NCI-H2107 treated with DMSO at 0.1 percent for 48 hours (cell line): ENCODE measurements at regions not wholly inside any gene's neighbourhood (a gene's known extent, or its start where the extent isn't known, plus 50 kb on each side); places are given as distances from the start of the nearest gene placed in this dataset.
"Not testable (repeated sequence)": the region's sequence is repeated elsewhere in the genome, so short reads cannot be mapped to it uniquely, and the experiment has no call there.

Source experiments
- DNase-seq: peaks from one replicate; lab custom pipeline; 2025; ENCODE audit not compliant: unreplicated experiment; lab: John Stamatoyannopoulos, UW

GRCh38 chr7:146057958-146058357 is 58.6 kb upstream of the CNTNAP2 start:
- DNase-seq: no peak

DNA sequence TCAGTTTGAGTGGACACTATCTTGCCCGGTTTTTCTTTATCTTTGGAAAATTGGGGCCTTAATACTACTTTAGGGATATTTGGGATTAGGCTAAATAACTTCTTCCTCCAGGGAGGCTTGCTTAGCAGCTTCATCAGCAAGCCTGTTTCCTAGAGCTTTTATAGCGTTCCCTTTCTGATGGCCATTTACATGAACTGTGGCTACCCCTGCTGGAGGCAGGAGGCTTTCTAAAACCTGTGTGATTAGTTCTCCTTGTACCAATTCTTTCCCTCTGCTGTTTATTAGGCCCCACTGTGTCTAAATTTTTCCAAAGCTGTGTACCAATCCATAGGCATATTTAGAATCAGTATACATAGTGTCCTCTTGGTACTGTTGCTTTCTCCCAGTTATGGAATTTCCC is 61.7 kb upstream of the CNTNAP2 start:
- no peak for DNase-seq

DNA sequence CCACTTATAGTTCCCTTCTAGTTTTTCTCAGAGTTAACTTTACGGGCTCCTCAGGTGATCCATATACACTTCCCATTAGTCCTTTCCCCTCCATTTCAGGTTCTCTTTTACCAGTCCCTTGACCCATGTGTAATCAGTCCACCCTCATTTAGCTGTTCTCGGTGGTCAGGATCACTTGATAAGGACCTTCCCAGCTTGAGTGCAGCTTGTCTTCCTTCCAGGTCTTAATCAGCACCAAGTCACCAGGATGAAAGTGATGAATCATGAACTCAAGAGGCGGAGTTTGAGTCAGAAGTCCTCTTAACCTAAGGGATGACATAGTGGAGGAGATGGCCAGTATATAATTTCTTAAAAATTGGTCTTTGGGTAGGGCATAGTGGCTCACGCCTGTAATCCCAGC is 63.1 kb upstream of the CNTNAP2 start:
- DNase-seq: no peak

DNA sequence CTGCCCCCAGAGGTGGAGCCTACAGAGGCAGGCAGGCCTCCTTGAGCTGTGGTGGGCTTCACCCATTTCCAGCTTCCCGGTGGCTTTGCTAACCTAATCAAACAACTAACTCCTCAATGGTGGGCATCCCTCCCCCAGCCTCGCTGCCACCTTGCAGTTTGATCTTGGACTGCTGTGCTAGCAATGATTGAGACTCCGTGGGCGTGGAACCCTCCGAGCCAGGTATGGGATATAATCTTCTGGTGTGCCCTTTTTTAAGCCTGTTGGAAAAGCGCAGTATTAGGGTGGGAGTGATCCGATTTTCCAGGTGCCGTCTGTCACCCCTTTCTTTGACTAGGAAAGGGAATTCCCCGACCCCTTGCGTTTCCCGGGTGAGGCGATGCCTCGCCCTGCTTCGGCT is 73.3 kb upstream of the CNTNAP2 start:
- not testable (repeated sequence) for DNase-seq

DNA sequence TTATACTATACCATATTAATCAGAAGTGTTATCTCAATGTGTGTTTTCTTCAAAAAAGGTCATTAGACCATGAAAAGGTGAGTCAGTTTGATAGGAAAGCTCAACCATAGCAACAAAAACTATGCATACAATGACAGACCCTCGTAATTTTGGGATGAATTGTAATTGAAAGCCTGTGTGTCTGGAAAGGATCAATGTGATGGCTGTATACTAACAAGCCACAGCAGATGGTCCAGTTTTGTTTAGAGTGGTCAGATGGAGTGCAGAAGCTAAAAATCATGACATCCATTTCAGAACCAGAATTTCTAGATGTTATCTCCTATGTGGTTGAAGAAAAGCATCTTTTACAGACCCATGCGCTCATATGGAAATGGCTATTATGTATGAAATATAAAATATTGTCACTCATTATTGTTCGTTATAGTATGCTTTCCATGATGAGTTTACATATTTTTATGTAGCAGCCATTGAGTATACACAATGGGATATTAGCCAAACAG is 88.3 kb upstream of the CNTNAP2 start:
- no peak for DNase-seq

GRCh38 chr7:146027243-146027642 is 89.4 kb upstream of the CNTNAP2 start:
- DNase-seq: no peak

DNA sequence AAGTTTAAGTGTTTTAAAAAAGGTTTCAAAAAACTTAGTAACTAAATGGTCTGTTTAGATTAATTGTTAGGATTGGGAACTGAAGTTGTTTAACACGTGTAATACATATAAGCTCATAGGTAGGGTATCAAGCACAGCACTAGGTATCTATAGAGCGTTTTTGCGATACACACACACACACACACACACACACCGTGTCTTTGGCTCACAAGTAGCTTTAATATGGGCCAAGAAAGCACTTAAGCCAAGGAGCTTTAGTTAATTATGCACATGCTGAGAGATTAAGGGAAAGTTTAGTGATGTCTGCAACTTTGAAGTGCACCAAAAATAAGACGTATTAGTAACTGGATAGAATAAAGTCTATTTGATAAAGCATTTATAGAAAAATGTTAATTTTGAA is 93.8 kb upstream of the CNTNAP2 start:
- DNase-seq: no peak

DNA sequence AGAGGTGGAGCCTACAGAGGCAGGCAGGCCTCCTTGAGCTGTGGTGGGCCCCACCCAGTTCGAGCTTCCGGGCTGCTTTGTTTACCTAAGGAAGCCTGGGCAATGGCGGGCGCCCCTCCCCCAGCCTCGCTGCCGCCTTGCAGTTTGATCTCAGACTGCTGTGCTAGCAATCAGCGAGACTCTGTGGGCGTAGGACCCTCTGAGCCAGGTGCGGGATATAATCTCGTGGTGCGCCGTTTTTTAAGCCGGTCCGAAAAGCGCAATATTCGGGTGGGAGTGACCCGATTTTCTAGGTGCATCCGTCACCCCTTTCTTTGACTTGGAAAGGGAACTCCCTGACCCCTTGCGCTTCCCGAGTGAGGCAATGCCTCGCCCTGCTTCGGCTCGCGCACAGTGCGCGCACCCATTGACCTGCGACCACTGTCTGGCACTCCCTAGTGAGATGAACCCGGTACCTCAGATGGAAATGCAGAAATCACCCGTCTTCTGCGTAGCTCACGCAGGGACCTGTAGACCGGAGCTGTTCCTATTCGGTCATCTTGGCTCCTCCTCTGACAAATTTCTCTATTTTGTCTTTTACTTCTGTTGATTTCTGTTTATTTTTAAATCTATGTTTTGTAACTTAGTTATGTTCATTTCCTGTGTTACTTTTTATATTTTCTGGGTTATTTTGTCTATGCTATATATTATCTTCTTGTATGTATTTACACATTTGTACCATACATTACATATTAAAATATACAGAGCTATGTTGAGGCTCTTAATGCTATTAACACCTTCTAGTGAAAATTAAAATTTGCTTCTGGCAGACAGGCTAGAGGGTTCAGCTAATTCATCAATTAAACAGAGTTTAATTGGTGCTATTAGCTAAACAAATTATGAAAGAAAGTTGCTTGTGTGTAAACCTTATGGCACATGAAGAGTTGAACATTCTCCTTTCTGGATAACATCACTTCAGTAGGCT is 97.3 kb upstream of the CNTNAP2 start:
- not testable (repeated sequence) for DNase-seq

- DNase-seq: not testable (repeated sequence)
Measured at GRCh38 chr7:146017366-146017765, 99.2 kb upstream of the CNTNAP2 start.

GRCh38 chr7:146014154-146014553 is 102.4 kb upstream of the CNTNAP2 start:
- DNase-seq: not testable (repeated sequence)

DNA sequence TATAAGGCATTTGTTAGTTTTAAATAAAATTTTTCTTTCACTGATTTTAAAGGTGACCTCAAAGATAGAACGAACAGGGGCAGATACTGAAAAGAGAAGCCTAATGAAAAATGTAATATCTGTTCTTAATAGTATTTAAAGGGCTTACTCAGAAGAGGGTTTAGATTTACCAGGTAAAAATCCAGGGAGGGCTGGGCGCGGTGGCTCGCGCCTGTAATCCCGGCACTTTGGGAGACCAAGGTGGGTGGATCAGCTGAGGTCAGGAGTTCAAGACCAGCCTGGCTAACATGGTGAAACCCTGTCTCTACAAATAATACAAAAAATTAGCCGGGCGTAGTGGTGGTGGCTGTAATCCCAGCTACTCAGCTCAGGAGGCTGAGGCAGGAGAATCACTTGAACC is 108.3 kb upstream of the CNTNAP2 start:
- no peak for DNase-seq

DNA sequence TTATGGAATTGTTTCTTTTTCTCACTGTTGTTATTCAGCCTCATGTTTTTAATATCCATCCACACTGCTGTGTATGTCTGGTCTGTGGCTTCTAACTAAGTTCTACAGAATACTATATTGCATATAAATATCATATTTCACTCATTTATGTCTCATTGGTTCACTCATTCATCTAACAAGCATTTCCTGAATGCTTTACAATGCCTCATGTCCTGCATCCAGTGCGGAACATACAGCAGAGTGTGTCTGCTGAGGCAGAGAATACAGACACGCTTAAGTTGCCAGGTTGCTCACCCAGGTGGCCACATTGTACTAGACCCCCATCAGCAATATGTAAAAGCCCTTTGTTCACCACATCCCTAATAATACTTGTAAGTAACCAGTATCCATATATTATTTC is 111.8 kb upstream of the CNTNAP2 start:
- DNase-seq: no peak

GRCh38 chr7:146002431-146003078 is 114.0 kb upstream of the CNTNAP2 start:
- no peak for DNase-seq

DNA sequence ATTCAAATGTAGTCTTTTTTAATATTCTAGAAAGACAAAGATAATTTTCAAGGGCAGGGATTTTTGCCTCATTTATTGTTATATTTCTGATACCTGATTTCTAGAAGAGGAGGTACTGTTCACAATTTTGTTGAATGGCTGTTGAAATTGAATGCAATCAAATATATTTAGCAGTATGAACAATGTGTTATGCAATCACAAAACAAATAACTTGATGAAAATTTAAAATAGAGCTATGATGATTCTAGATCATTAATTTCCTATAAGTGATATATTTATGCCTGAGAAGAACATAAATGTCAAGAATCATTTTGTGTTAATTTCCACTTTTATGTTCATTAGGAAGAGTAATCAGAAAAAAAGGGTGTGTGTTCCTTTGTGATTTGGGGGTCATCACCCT is 114.6 kb upstream of the CNTNAP2 start:
- no peak for DNase-seq

DNA sequence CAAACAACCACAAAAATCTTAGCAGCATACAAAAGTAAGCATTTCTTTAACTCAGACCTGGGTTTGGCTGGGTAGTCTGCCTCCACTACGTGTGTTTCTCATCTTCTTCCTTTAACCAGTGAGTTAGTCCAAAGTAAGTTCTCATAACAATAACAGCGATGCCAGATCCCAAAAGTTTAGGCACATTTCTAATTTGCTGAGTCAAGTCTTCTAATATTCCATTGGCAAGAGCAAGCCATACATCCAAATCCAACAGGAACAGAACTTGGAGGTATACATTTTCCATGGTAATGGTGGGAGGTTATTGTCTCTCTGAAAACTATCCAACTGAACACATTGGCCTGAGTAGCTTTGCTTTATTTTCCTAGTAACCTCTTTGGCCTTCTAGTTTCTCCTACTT is 115.7 kb upstream of the CNTNAP2 start:
- no peak for DNase-seq

DNA sequence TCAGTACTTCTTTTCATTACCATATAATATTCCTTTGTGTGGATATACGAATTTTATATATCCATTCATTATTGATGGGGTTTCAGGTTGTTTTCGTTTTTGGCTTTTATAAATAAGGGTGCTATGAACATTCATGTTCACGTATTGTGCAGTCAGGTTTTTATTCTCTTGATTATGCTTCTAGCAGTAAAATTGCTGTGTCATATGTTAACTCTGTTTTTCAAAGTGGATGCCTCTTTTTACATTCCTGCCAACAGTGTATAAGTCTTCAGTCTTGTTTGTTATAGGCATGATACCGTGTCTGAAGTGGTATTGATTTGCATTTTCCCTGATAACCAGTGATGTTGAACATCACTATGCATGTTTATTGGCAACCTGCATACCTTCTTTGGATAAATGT is 127.1 kb upstream of the CNTNAP2 start:
- no peak for DNase-seq

- no peak for DNase-seq
Measured at GRCh38 chr7:145986248-145986874, 130.2 kb upstream of the CNTNAP2 start.

DNA sequence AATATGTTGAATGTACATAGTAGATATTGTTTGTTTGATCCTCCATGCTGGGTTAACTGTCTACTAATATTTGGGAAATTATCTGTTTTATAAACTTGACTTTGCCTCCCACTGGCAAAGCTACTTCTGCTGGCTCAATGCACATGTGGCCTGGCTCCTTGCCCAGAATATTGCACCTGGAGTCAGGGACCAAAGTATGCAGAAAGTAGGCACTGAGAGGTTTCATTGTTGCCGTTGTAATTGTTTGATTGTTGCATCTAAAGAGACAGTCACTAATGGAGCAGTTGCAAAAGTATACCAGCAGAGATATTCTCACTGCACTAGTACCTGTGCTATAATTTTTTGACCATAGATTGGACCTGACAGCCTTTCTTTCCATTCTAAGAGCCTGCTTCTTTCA is 137.8 kb upstream of the CNTNAP2 start:
- DNase-seq: peak; percentile 56

- DNase-seq: no peak
Measured at GRCh38 chr7:145959981-145960380, 156.6 kb upstream of the CNTNAP2 start.

DNA sequence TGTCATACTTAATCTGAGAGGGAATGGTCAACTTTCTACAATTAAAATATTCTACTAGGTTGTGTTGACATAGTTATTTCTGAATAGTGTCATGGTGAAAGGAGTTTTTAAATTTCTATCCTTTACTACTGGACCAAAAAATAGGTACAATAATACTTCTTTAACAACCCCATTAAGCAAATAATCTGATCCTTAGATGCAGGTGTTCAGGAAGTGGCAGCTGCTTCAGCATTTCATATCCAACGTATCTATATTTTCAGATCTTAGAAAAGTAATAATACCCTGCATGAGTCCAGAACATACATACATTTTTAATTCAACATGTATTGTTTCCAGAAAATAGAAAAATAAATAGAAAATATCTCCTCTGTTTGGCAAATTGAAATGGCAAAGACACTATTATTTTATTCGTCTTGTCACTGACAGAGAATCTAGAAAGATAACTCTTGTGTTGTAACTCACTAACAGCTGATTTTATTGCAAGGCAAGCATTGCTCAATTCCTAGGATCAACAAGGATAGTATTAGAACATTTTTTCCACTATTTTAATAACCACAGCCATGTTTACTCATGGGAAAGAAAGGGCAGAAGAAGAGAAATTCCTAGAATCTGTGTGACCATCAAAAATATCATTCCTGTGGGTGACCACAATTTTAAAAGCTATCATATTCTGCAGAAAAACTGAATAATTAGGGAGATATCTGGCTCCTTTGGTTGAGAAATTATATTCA is 159.3 kb upstream of the CNTNAP2 start:
- DNase-seq: no peak

DNA sequence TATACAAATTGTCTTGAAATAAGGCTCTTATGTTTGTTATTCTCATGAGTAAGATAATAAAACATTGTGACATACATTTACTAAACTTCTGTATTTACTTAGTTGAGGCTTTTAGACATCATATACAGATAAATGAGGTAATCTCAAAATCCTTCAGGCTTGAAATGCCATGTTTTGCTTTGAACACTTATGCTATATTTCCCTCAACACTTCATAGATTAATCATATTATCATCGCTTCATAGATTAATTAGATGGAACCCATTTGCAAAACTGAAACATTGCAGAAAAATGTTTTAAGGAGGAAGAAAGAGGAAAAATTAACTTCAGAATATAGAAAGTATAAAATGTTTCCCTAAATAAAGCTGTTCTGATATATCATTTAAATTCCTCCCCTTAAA is 165.0 kb upstream of the CNTNAP2 start:
- no peak for DNase-seq
